Stimulated activated CD8-positive, alpha-beta memory T cell treated with anti-CD3 and anti-CD28 coated beads, Interleukin-4, amount 100 ng/mL, for 48 hours (primary cell): ENCODE measurements at regions not wholly inside any gene's neighbourhood (a gene's known extent, or its start where the extent isn't known, plus 50 kb on each side); places are given as distances from the start of the nearest gene placed in this dataset.

Experiments
- DNase-seq: peaks from one replicate; pipeline ENCODE4 v3.0.0-alpha.2; 2020

- no peak for DNase-seq
Measured at GRCh38 chr5:168008555-168008954, 282.9 kb upstream of the WWC1 start.

- DNase-seq: no peak
Measured at GRCh38 chr5:168011096-168011495, 280.3 kb upstream of the WWC1 start.

GRCh38 chr5:168012006-168012405, 279.4 kb upstream of the WWC1 start:
- DNase-seq: no peak

GRCh38 chr5:168013546-168013945, 277.9 kb upstream of the WWC1 start:
- no peak for DNase-seq

GRCh38 chr5:168014433-168015123, 276.9 kb upstream of the WWC1 start:
- no peak for DNase-seq

GRCh38 chr5:168015506-168015905, 275.9 kb upstream of the WWC1 start:
- no peak for DNase-seq

- DNase-seq: no peak
Measured at GRCh38 chr5:168017313-168017712, 274.1 kb upstream of the WWC1 start.

- DNase-seq: no peak
Measured at GRCh38 chr5:168019143-168019542, 272.3 kb upstream of the WWC1 start.

- no peak for DNase-seq
Measured at GRCh38 chr5:168020542-168021294, 270.7 kb upstream of the WWC1 start.

- no peak for DNase-seq
Measured at GRCh38 chr5:168022446-168023169, 268.8 kb upstream of the WWC1 start.

- DNase-seq: no peak
Measured at GRCh38 chr5:168023191-168023590, 268.3 kb upstream of the WWC1 start.

GRCh38 chr5:168024306-168024705, 267.1 kb upstream of the WWC1 start:
- no peak for DNase-seq

GRCh38 chr5:168027007-168027406, 264.4 kb upstream of the WWC1 start:
- DNase-seq: no peak

GRCh38 chr5:168030912-168031311, 260.5 kb upstream of the WWC1 start:
- DNase-seq: no peak

GRCh38 chr5:168031614-168032013, 259.8 kb upstream of the WWC1 start:
- DNase-seq: no peak

GRCh38 chr5:168039039-168039438, 252.4 kb upstream of the WWC1 start:
- no peak for DNase-seq

GRCh38 chr5:168039566-168040248, 251.7 kb upstream of the WWC1 start:
- no peak for DNase-seq

GRCh38 chr5:168041583-168041982, 249.9 kb upstream of the WWC1 start:
- DNase-seq: no peak

- no peak for DNase-seq
Measured at GRCh38 chr5:168042284-168043068, 249.0 kb upstream of the WWC1 start.

- no peak for DNase-seq
Measured at GRCh38 chr5:168046163-168046562, 245.3 kb upstream of the WWC1 start.

GRCh38 chr5:168047043-168047668, 244.3 kb upstream of the WWC1 start:
- DNase-seq: no peak

- no peak for DNase-seq
Measured at GRCh38 chr5:168047669-168048111, 243.8 kb upstream of the WWC1 start.
